Lower leg skin (tissue), 4 donors: ENCODE measurements at regions not wholly inside any gene's neighbourhood (a gene's known extent, or its start where the extent isn't known, plus 50 kb on each side); places are given as distances from the start of the nearest gene placed in this dataset.

Experiments
- DNase-seq, 2 donors: peaks; one replicate each; pipeline ENCODE4 v3.0.0-alpha.2; 2019; ENCODE audit warnings: low spot score in 2 of 2
- H3K4me3 ChIP-seq: fragments of 200-600 bp; sonication (generic); 2 replicates; pipeline ENCODE4 v1.5.1; 2017; ENCODE audit warnings: mild to moderate bottlenecking, low read depth; ENCODE audit not compliant: poor library complexity, severe bottlenecking
- POLR2A ChIP-seq, 2 donors: fragments of 450-650 bp; IDR thresholded peaks; one replicate each; pipeline ENCODE4 v1.6.1; 2016 to 2017; ENCODE audit warnings: antibody characterized with exemption in 2 of 2, mild to moderate bottlenecking in 1 of 2, moderate library complexity in 1 of 2
- WGBS, 2 donors: methylation state at CpG; one replicate each; pipeline ENCODE4 v1.1.5; 2018; 5-methylcytosine and 5-hydroxymethylcytosine counted together
- intact Hi-C: fragments of 100-400 bp; cut with DNase I; formaldehyde crosslinking; loops from one replicate; pipeline ENCODE4 v1.15.0; 2023; ENCODE audit warnings: low total_unique reads
- TF ChIP-seq, protein P1 (sequence below), 3 donors: fragments of 450-650 bp; IDR thresholded peaks; one replicate each; pipeline ENCODE4 v1.5.1; 2016; ENCODE audit warnings: antibody characterized with exemption in 3 of 3, mild to moderate bottlenecking in 3 of 3, moderate library complexity in 2 of 3

DNA sequence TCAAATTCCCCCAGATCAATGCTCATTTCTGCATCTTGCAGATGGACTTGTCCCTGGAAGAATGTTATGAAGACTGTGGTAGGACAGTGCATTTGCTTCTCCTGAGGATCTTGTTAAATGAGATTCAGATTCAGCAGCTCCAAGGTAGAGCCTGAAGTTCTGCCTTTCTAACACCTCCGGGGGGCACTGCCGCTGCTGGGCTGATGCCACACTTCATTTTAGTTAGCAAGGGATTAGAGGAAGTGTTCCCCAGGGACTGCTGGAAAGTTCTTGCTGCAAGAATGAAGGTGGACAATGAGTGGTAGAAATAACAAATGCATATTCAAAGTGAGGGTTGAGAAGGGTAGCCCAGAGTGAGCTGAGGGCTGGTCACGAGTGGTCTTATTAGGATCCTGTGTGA is 434.3 kb upstream of the AKR1E2 start:
- H3K4me3 ChIP-seq, result no peak overlapping the region
- no peak for TF ChIP-seq POLR2A (IDR thresholded peaks at IDR 0.05)
- TF ChIP-seq, protein P1, sequence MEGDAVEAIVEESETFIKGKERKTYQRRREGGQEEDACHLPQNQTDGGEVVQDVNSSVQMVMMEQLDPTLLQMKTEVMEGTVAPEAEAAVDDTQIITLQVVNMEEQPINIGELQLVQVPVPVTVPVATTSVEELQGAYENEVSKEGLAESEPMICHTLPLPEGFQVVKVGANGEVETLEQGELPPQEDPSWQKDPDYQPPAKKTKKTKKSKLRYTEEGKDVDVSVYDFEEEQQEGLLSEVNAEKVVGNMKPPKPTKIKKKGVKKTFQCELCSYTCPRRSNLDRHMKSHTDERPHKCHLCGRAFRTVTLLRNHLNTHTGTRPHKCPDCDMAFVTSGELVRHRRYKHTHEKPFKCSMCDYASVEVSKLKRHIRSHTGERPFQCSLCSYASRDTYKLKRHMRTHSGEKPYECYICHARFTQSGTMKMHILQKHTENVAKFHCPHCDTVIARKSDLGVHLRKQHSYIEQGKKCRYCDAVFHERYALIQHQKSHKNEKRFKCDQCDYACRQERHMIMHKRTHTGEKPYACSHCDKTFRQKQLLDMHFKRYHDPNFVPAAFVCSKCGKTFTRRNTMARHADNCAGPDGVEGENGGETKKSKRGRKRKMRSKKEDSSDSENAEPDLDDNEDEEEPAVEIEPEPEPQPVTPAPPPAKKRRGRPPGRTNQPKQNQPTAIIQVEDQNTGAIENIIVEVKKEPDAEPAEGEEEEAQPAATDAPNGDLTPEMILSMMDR (IDR thresholded peaks at IDR 0.05), result no peak
- WGBS, 2 donors, result 91 to 94% methylated on average over 3 of the region's 3 CpGs
- no peak for DNase-seq
- intact Hi-C loops, result no loop called here

DNA sequence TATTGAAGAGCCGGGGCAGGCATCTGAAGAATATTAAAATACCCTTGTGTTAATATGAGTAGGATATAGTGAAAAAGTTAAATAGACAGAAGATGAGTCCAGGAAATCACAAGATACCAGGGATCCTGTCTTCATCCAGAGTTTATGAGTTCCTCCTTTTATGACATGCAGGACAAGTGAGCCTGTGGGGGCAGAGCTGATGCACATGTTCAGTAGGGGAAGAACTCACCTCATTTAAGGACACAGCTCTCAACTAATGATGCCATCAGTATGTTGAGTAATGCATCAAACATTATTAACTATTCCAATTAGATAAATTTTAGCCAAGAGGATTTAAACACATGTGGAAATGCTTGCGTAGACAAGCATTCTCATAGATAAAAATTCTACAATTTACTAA is 435.8 kb upstream of the AKR1E2 start:
- TF ChIP-seq POLR2A (IDR thresholded peaks at IDR 0.05), result no peak
- TF ChIP-seq, protein P1 (IDR thresholded peaks at IDR 0.05), result no peak
- 81 to 91% methylated on average over 2 of the region's 2 CpGs for WGBS, 2 donors
- H3K4me3 ChIP-seq, result no peak overlapping the region
- intact Hi-C loops, result no loop called here
- DNase-seq, result no peak

DNA sequence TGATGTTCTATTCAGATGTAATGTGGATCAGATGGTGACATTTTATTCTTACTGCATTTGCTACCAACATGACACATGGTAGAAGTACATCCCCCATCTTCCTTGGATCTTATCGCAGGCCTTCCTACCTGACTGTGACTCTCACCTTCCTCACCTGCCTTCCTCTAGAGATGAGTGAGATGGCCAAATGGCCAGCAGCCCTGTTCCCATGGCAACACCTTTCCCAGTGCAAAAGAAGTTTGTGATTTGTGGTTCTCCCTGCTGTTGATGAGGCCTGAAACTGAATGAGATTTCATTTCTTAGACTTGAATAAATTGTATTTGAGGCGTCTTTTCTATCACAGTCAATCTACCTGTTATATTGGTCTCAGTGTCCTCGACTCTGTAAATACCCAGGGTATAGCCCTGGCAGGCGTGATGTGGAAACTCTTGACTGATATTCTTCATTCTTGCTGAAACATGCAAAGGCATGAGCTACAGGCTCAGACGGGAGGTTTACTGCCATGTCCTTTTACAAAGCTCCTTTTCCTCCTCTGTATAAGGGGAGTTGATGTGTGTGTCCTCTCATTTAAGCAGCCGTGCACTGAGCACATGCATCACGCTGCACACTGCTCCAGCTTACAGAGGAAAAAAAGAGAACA is 440.7 kb upstream of the AKR1E2 start:
- DNase-seq, result no peak
- no peak for TF ChIP-seq POLR2A (IDR thresholded peaks at IDR 0.05)
- TF ChIP-seq, protein P1 (IDR thresholded peaks at IDR 0.05), result no peak
- WGBS, 2 donors, result 69 to 72% methylated on average over 7 of the region's 7 CpGs
- intact Hi-C loops, result no loop called here
- no peak overlapping the region for H3K4me3 ChIP-seq

DNA sequence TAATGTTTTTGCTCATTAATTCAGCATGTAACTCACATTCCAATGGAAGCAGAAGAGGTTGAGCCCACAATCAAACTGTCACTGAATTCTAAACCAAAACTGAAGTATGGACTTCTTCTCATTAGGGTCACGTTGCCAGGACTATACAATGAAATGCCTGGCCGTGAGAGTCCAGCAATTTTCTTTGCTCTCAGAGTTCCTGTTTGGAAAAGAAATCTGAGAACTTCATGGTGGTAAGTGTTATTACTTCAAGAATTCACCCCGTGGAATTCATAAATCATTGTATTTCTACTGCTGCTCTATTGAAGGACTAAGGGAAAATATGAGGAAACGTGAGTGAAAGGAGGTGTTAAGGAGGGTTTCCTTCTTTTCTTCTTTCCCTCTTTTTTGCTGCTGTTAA is 441.8 kb upstream of the AKR1E2 start:
- no peak for DNase-seq
- no peak overlapping the region for H3K4me3 ChIP-seq
- WGBS, 2 donors, result 38 to 51% methylated on average over 4 of the region's 4 CpGs
- TF ChIP-seq, protein P1 (IDR thresholded peaks at IDR 0.05), result no peak
- TF ChIP-seq POLR2A (IDR thresholded peaks at IDR 0.05), result no peak
- intact Hi-C loops, result no loop called here

DNA sequence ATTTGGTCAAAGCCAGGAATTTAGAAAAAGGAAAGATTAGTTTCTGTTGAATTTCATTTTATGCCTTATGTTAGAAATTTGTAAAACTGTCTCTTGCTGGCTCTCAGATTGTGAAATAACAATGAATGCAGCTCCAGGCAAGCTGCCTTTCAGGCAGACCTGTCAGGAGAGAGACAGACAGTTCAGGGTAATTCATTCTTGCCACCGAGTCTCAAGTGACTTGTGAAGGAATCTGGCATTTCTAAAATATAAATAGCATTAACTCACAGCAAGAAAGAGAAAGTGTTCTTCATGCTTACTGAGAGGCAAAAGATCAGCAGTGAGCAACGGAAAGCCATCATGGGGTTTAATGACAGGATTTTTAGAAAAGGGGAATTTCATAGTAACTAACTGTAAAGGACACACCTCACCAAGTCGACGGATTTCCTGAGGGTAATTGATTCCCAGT is 442.3 kb upstream of the AKR1E2 start:
- WGBS, 2 donors, result 9 to 11% methylated on average over 4 of the region's 4 CpGs
- no peak for TF ChIP-seq POLR2A (IDR thresholded peaks at IDR 0.05)
- TF ChIP-seq, protein P1 (IDR thresholded peaks at IDR 0.05), result no peak
- DNase-seq, result no peak
- intact Hi-C loops, result no loop called here
- H3K4me3 ChIP-seq, result no peak overlapping the region

GRCh38 chr10:4382811-4383210 is 443.2 kb upstream of the AKR1E2 start:
- TF ChIP-seq POLR2A (IDR thresholded peaks at IDR 0.05), result no peak
- TF ChIP-seq, protein P1 (IDR thresholded peaks at IDR 0.05), result no peak
- intact Hi-C loops, result no loop called here
- DNase-seq, result no peak
- 60 to 70% methylated on average over 1 of the region's 1 CpG for WGBS, 2 donors
- H3K4me3 ChIP-seq, result no peak overlapping the region
